NCI-H82 (cell line): ENCODE measurements at regions not wholly inside any gene's neighbourhood (a gene's known extent, or its start where the extent isn't known, plus 50 kb on each side); places are given as distances from the start of the nearest gene placed in this dataset.
"Not testable (repeated sequence)": the region's sequence is repeated elsewhere in the genome, so short reads cannot be mapped to it uniquely, and the experiment has no call there.

ENCODE experiments used
- DNase-seq: peaks from one replicate; lab custom pipeline; 2025; lab: John Stamatoyannopoulos, UW

- peak; percentile 1 for DNase-seq
Observed at GRCh38 chr6:103578115-103578514, 1281.6 kb downstream of the HACE1 start.

- no peak for DNase-seq
Observed at GRCh38 chr6:103570431-103570830, 1289.3 kb downstream of the HACE1 start.

- DNase-seq, result no peak
Observed at GRCh38 chr6:103554911-103555310, 1304.8 kb downstream of the HACE1 start.

- DNase-seq, result peak; percentile 72
Observed at GRCh38 chr6:103538381-103538780, 1321.3 kb downstream of the HACE1 start.

- DNase-seq, result no peak
Observed at GRCh38 chr6:103534814-103535213, 1324.9 kb downstream of the HACE1 start.

GRCh38 chr6:103534095-103534494, 1325.6 kb downstream of the HACE1 start:
- peak; percentile 48 for DNase-seq

GRCh38 chr6:103522045-103522444, 1337.7 kb downstream of the HACE1 start:
- DNase-seq, result no peak

- DNase-seq, result peak; percentile 64
Observed at GRCh38 chr6:103516336-103516735, 1343.4 kb downstream of the HACE1 start.

GRCh38 chr6:103507052-103507451, 1352.7 kb downstream of the HACE1 start:
- DNase-seq, result no peak

- DNase-seq, result no peak
Observed at GRCh38 chr6:103505155-103505518, 1354.6 kb downstream of the HACE1 start.

- DNase-seq, result no peak
Observed at GRCh38 chr6:103504501-103505154, 1355.1 kb downstream of the HACE1 start.

GRCh38 chr6:103496588-103496987, 1363.1 kb downstream of the HACE1 start:
- DNase-seq, result not testable (repeated sequence)

GRCh38 chr6:103456652-103457051, 1403.1 kb downstream of the HACE1 start:
- no peak for DNase-seq

GRCh38 chr6:103455275-103455674, 1404.4 kb downstream of the HACE1 start:
- no peak for DNase-seq

- no peak for DNase-seq
Observed at GRCh38 chr6:103409475-103409874, 1450.2 kb downstream of the HACE1 start.

GRCh38 chr6:103405321-103405720, 1454.4 kb downstream of the HACE1 start:
- DNase-seq, result no peak

- DNase-seq, result no peak
Observed at GRCh38 chr6:103404799-103405198, 1454.9 kb downstream of the HACE1 start.

- DNase-seq, result no peak
Observed at GRCh38 chr6:103396768-103397167, 1463.0 kb downstream of the HACE1 start.

GRCh38 chr6:103379272-103379671, 1480.4 kb downstream of the HACE1 start:
- no peak for DNase-seq

- no peak for DNase-seq
Observed at GRCh38 chr6:103367212-103367611, 1492.5 kb downstream of the HACE1 start.

- no peak for DNase-seq
Observed at GRCh38 chr6:103356531-103356930, 1503.2 kb downstream of the HACE1 start.

GRCh38 chr6:103344554-103345163, 1515.1 kb downstream of the HACE1 start:
- no peak for DNase-seq

GRCh38 chr6:103335412-103335811, 1524.3 kb downstream of the HACE1 start:
- no peak for DNase-seq
